H1 (cell line): ENCODE measurements at regions not wholly inside any gene's neighbourhood (a gene's known extent, or its start where the extent isn't known, plus 50 kb on each side); places are given as distances from the start of the nearest gene placed in this dataset.

ENCODE experiments used
- CEBPB ChIP-seq: IDR thresholded peaks from 2 replicates; pipeline ENCODE4 v1.6.1; 2012; ENCODE audit warnings: low read depth, low read length
- EP300 ChIP-seq, 2 experiments: IDR thresholded peaks; 1 replicate in 1 of 2; 2 replicates in 1 of 2; pipeline ENCODE4 v1.6.1; 2011 to 2012; ENCODE audit warnings: low read depth in 2 of 2, low read length in 2 of 2, mild to moderate bottlenecking in 2 of 2, borderline replicate concordance in 1 of 2, inconsistent platforms in 1 of 2, moderate library complexity in 1 of 2
- POLR2A ChIP-seq, 2 experiments: IDR thresholded peaks; 1 replicate in 1 of 2; 2 replicates in 1 of 2; pipeline ENCODE4 v1.6.1; 2011; ENCODE audit warnings: low read depth in 2 of 2, low read length in 2 of 2, mild to moderate bottlenecking in 2 of 2; ENCODE audit errors: control extremely low read depth in 1 of 2
- RNF2 ChIP-seq: fragments of 200-900, 300-1000 bp; sonication (generic); IDR thresholded peaks from 2 replicates; pipeline ENCODE4 v1.7.1; 2016; ENCODE audit warnings: borderline replicate concordance, low read depth, mild to moderate bottlenecking, antibody characterized with exemption, low read length; ENCODE audit not compliant: poor library complexity, severe bottlenecking; ENCODE audit errors: missing control alignments
- TAF1 ChIP-seq: IDR thresholded peaks from 2 replicates; pipeline ENCODE4 v1.6.1; 2011; ENCODE audit warnings: mild to moderate bottlenecking, low read depth, low read length
- YY1 ChIP-seq: IDR thresholded peaks from 2 replicates; pipeline ENCODE4 v1.6.1; 2011; ENCODE audit warnings: low read depth, mild to moderate bottlenecking, low read length

DNA sequence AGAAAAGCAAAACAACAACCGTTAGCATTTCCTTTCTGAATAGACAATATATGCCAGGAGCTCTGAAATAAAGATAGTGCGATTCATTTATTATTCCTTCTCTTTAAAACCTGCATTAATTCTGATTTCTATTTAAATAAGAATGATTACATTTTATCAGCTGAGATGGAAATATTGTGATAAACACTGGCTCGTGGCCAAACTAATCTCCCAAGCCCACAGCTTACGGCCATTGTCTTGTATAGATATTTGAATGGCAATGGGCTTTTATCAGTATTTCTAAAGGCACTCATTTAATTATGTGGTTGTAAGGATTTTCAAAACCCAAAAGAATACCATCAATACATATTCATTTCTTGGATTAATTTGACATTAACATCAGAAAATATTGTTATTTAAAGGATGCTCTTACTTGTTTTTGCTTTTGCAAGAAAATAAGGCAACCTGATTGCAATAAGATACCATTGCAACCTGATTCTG, 123.7 kb upstream of the IRX5 start (continued):
- TF ChIP-seq YY1 (no peak), RNF2 (no peak), CEBPB (no peak), TAF1 (no peak), POLR2A (IDR thresholded peaks at IDR 0.05; ENCODE audit: control extremely low read depth in 1 of 2, low read depth in 2 of 2, low read length in 2 of 2) (no peak), EP300 (IDR thresholded peaks at IDR 0.05; ENCODE audit: borderline replicate concordance in 1 of 2, low read depth in 2 of 2, low read length in 2 of 2) (no peak)
